Mucosa of rectum (tissue), 2 donors: ENCODE measurements at regions not wholly inside any gene's neighbourhood (a gene's known extent, or its start where the extent isn't known, plus 50 kb on each side); places are given as distances from the start of the nearest gene placed in this dataset.

Source experiments
- H3K27ac ChIP-seq, 2 donors: one replicate each; pipeline ENCODE4 v1.7.0; 2013; ENCODE audit warnings: inconsistent platforms in 2 of 2, low read depth in 2 of 2, low read length in 2 of 2
- H3K27me3 ChIP-seq, 2 donors: one replicate each; pipeline ENCODE4 v1.7.0; 2013; ENCODE audit warnings: low read length in 2 of 2; ENCODE audit not compliant: control insufficient read depth in 2 of 2, insufficient read depth in 2 of 2
- H3K36me3 ChIP-seq, 2 donors: one replicate each; pipeline ENCODE4 v1.7.0; 2013; ENCODE audit warnings: low read length in 2 of 2; ENCODE audit not compliant: control insufficient read depth in 2 of 2, insufficient read depth in 2 of 2
- H3K4me1 ChIP-seq, 2 donors: one replicate each; pipeline ENCODE4 v1.7.0; 2013; ENCODE audit warnings: low read length in 2 of 2, mild to moderate bottlenecking in 1 of 2; ENCODE audit not compliant: control insufficient read depth in 2 of 2, insufficient read depth in 2 of 2
- H3K4me3 ChIP-seq, 2 donors: one replicate each; pipeline ENCODE4 v1.7.0; 2013; ENCODE audit warnings: low read length in 2 of 2
- H3K9ac ChIP-seq, 2 donors: one replicate each; pipeline ENCODE4 v1.7.0; 2013; ENCODE audit warnings: low read length in 2 of 2, low read depth in 1 of 2, mild to moderate bottlenecking in 1 of 2
- H3K9me3 ChIP-seq, 2 donors: one replicate each; pipeline ENCODE4 v1.7.0; 2013; ENCODE audit warnings: low read length in 2 of 2; ENCODE audit not compliant: control insufficient read depth in 2 of 2
- donor health status: healthy.
- donor health status: Normal muscosa, but diverticular disease.

- Histone ChIP-seq H3K36me3 (no peaks in the 10 kb centered on the region), H3K27ac (no peak overlapping the region), H3K4me3 (no peak overlapping the region), H3K27me3 (no peaks in the 10 kb centered on the region), H3K4me1 (no peaks in the 10 kb centered on the region), H3K9me3 (peaks cover 0 to 1% of the 10 kb centered on the region in 2 donors), H3K9ac (no peak overlapping the region)
Observed at GRCh38 chr14:84037593-84037992, 1492.4 kb upstream of the FLRT2 start.

GRCh38 chr14:84040101-84040500 is 1489.8 kb upstream of the FLRT2 start:
- Histone ChIP-seq H3K4me1 (no peaks in the 10 kb centered on the region), H3K9me3 (no peaks in the 10 kb centered on the region), H3K4me3 (no peak overlapping the region), H3K27me3 (no peaks in the 10 kb centered on the region), H3K36me3 (no peaks in the 10 kb centered on the region), H3K27ac (no peak overlapping the region), H3K9ac (no peak overlapping the region)

DNA sequence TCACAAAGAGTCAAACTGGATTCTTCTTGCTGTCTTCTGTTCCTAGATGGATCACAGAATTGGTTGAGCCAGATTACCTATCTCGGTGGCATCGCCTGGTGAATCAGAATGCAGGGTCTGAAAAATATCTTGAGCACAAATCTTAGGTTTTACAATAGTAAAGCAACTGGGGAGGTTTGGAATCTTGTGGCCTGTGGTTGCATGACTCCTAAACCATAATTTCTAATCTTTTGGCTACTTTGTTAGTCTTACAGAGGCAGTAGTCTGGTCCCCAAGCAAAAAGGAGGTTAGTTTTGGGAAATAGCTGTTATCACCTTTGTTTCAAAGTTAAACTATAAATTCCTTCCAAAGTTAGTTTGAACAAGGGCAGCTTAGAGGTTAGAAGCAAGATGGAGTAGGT is 1488.5 kb upstream of the FLRT2 start:
- H3K27ac ChIP-seq, result no peak overlapping the region
- H3K27me3 ChIP-seq, result no peaks in the 10 kb centered on the region
- H3K36me3 ChIP-seq, result no peaks in the 10 kb centered on the region
- no peak overlapping the region for H3K4me3 ChIP-seq
- H3K9me3 ChIP-seq, result no peaks in the 10 kb centered on the region
- no peak overlapping the region for H3K9ac ChIP-seq
- no peaks in the 10 kb centered on the region for H3K4me1 ChIP-seq

DNA sequence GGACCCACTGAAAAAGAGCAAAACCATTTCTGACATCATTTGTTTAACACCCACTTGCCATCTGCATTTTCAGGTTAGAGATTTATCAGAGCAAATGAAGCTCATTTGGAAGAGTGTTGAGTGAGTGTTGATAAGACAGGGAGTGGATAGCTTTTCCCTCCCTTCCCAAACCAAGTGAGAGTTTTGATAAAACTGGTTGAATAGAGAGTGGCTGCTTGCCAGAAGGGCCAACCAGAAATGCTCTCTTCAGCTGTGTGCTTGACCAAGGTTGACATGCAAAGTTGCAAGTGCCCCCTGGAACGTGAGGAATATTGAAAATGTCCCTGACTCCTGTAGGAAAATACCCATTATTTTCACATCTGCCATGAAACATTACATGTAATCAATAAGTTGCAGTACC is 1487.0 kb upstream of the FLRT2 start:
- Histone ChIP-seq H3K27ac (no peak overlapping the region), H3K27me3 (no peaks in the 10 kb centered on the region), H3K9ac (no peak overlapping the region), H3K4me1 (no peaks in the 10 kb centered on the region), H3K4me3 (no peak overlapping the region), H3K36me3 (no peaks in the 10 kb centered on the region), H3K9me3 (no peaks in the 10 kb centered on the region)

- Histone ChIP-seq H3K4me3 (no peak overlapping the region), H3K9me3 (no peaks in the 10 kb centered on the region), H3K9ac (no peak overlapping the region), H3K27ac (no peak overlapping the region), H3K36me3 (no peaks in the 10 kb centered on the region), H3K4me1 (no peaks in the 10 kb centered on the region), H3K27me3 (no peaks in the 10 kb centered on the region)
Observed at GRCh38 chr14:84064316-84065125, 1465.4 kb upstream of the FLRT2 start.

GRCh38 chr14:84065811-84066210 is 1464.1 kb upstream of the FLRT2 start:
- H3K4me1 ChIP-seq, result no peaks in the 10 kb centered on the region
- no peaks in the 10 kb centered on the region for H3K27me3 ChIP-seq
- H3K36me3 ChIP-seq, result no peaks in the 10 kb centered on the region
- H3K27ac ChIP-seq, result no peak overlapping the region
- H3K4me3 ChIP-seq, result no peak overlapping the region
- no peaks in the 10 kb centered on the region for H3K9me3 ChIP-seq
- H3K9ac ChIP-seq, result no peak overlapping the region

DNA sequence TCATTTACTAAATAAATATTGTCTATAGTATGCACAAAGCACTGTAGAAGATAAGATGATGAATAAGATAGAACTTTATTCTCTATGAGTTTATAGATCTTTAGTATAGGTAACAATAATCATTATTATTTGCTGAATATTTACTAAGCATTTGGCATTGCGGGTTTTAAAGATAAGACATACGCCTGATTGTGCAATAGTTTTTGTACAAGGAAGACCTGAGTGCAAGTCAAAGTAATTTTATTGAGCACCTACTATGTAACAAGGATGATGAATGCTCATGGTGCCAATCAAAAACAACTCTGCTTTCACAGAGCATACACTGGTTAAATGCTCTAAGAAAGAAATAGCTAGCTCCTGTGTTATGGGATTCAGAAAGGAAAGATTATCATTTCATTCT is 1461.7 kb upstream of the FLRT2 start:
- Histone ChIP-seq H3K27me3 (no peaks in the 10 kb centered on the region), H3K27ac (no peak overlapping the region), H3K4me1 (no peaks in the 10 kb centered on the region), H3K9me3 (no peaks in the 10 kb centered on the region), H3K36me3 (no peaks in the 10 kb centered on the region), H3K4me3 (no peak overlapping the region), H3K9ac (no peak overlapping the region)

DNA sequence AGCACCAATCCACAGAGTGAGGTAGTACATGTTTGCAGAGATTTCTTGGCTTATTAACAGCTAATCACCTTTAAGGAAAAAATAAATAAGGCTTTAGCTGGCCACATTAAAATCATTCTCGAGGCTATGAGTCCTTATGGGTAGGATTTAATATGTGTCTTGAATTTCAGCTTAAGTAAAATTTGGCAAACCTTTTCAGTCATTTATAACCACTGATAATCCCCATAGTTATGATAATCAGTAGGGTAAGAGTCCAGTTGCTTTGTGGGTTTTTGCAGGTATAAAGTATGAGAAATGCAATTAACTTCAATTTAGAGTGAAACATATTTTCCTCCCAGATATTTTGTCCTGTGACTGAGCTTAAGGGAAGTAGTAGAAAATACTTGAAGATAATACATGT is 1458.9 kb upstream of the FLRT2 start:
- no peaks in the 10 kb centered on the region for H3K4me1 ChIP-seq
- no peaks in the 10 kb centered on the region for H3K27me3 ChIP-seq
- no peaks in the 10 kb centered on the region for H3K9me3 ChIP-seq
- H3K36me3 ChIP-seq, result no peaks in the 10 kb centered on the region
- H3K9ac ChIP-seq, result no peak overlapping the region
- no peak overlapping the region for H3K27ac ChIP-seq
- no peak overlapping the region for H3K4me3 ChIP-seq

DNA sequence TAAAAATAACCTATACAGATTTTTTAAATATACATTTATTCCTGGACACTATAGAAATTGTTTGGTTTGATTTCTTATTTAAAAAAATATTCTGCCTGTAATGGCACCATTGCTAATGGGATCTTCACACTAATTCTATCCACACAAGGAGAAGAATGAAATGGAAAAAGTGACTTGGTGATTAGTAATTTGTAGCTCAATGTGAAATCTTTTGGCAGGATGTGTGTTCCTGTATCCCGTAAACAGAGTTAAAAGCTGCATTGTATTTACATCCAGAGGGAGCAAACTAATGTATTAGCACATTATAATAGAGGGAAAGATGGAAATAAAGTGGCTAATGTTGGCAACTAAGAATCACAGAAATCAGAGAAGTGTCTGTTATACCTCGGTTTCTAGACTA is 1455.3 kb upstream of the FLRT2 start:
- no peaks in the 10 kb centered on the region for H3K36me3 ChIP-seq
- H3K4me1 ChIP-seq, result no peaks in the 10 kb centered on the region

DNA sequence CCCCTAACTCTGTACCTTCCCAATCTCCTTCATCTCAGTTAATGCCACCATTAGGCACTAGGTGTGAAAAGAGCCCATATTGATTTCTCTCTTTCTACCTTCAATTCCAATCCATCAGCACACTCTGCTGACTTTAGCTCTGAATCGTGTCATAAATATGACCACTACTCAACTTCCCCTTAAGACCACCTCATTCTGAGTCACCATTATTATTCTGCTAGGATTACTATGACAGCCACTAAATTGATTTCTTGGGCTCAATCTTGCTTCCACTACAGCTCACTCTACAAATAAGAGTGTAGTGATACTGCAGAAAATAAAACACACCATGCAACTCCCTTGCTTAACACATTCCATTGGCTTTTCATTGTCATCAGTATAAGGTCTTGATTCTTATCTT is 1449.0 kb upstream of the FLRT2 start:
- Histone ChIP-seq H3K4me3 (no peak overlapping the region), H3K9ac (no peak overlapping the region), H3K36me3 (no peaks in the 10 kb centered on the region), H3K27me3 (no peaks in the 10 kb centered on the region), H3K4me1 (no peaks in the 10 kb centered on the region), H3K9me3 (peaks cover 2 to 4% of the 10 kb centered on the region in 2 donors), H3K27ac (no peak overlapping the region)

More for the DNA sequence above, 1455.3 kb upstream of the FLRT2 start:
- no peak overlapping the region for H3K9ac ChIP-seq
- peaks cover 2 to 4% of the 10 kb centered on the region in 2 donors for H3K9me3 ChIP-seq
- no peaks in the 10 kb centered on the region for H3K27me3 ChIP-seq
- no peak overlapping the region for H3K4me3 ChIP-seq
- H3K27ac ChIP-seq, result no peak overlapping the region
